ENCODE measurements at regions not wholly inside any gene's neighbourhood (a gene's known extent, or its start where the extent isn't known, plus 50 kb on each side); places are given as distances from the start of the nearest gene placed in this dataset.

GRCh38 chr10:71058308-71058707 lies 154.1 kb upstream of the UNC5B start:
- TF ChIP-seq CTCF (IDR thresholded peaks at IDR 0.05), result no peak
- no peak for TF ChIP-seq EZH2 (IDR thresholded peaks at IDR 0.05)

All from neural progenitor cell (in vitro differentiated cells).